ENCODE measurements at regions not wholly inside any gene's neighbourhood (a gene's known extent, or its start where the extent isn't known, plus 50 kb on each side); places are given as distances from the start of the nearest gene placed in this dataset.

DNA sequence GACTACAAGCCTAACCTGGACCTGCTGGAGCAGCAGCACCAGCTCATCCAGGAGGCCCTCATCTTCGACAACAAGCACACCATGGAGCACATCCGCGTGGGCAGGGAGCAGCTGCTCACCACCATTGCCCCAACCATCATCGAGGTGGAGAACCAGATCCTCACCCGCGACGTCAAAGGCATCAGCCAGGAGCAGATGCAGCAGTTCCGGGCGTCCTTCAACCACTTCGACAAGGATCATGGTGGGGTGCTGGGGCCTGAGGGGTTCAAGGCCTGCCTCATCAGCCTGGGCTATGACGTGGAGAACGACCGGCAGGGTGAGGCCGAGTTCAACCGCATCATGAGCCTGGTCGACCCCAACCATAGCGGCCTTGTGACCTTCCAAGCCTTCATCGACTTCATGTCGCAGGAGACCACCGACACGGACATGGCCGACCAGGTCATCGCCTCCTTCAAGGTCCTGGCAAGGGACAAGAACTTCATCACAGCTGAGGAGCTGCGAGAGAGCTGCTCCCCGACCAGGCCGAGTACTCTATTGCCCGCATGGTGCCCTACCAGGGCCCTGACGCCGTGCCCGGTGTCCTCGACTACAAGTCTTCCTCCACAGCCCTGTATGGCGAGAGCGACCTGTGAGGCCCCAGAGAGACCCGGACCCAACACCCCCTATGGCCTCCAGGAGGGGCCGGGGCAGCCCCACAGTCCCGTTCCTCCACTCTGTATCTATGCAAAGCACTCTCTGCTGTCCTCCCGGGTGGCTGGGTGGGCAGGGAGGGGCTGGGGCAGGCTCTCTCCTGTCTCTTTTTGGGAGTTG, 486.2 kb downstream of the TRAM1L1 start:
- TF ChIP-seq SPI1 (IDR thresholded peaks at IDR 0.05; ENCODE audit: low read depth, low read length) (no peak), POLR2A (IDR thresholded peaks at IDR 0.05; ENCODE audit: low read depth, low read length) (no peak), POLR2AphosphoS5 (IDR thresholded peaks at IDR 0.05; ENCODE audit: low read depth, low read length) (no peak)

Data from GM12891 (cell line).